SK-N-SH (cell line): ENCODE measurements at regions not wholly inside any gene's neighbourhood (a gene's known extent, or its start where the extent isn't known, plus 50 kb on each side); places are given as distances from the start of the nearest gene placed in this dataset.

ENCODE experiments used
- CTCF ChIA-PET: fragments of 300-600, 350-600 bp; formaldehyde crosslinking; extraction: SDS; loops from one replicate; lab custom pipeline; 2021; lab: Yijun Ruan, JAX
- POLR2A ChIA-PET: fragments of 350-600 bp; sonication (Branson Sonifier 250); formaldehyde crosslinking; extraction: SDS; loops from one replicate; lab custom pipeline; 2020; ENCODE audit warnings: antibody characterized with exemption, inconsistent platforms; lab: Yijun Ruan, JAX
- DNase-seq: peaks from one replicate; pipeline ENCODE4 v3.0.0; 2012
- H2AFZ ChIP-seq: fragments of 200-600 bp; sonication (generic); 2 replicates; pipeline ENCODE4 v1.8.1; 2016; ENCODE audit warnings: antibody characterized with exemption, mild to moderate bottlenecking, low read depth
- H3F3A ChIP-seq: fragments of 200-600 bp; sonication (generic); replicated peaks from 2 replicates; pipeline ENCODE3; 2016; ENCODE audit warnings: antibody characterized with exemption, mild to moderate bottlenecking; ENCODE audit not compliant: insufficient read depth
- H3K27ac ChIP-seq, 2 experiments: fragments of 200-500 bp in 1 of 2; fragments of 200-600 bp in 1 of 2; sonication (Bioruptor generic) in 1 of 2; sonication (generic), shearing (Covaris generic) in 1 of 2; 2 replicates each; pipeline versions ENCODE4 v1.5.1 to v1.6.1; 2014 to 2016; ENCODE audit warnings: low read depth in 2 of 2, inconsistent platforms in 1 of 2, low read length in 1 of 2, mild to moderate bottlenecking in 1 of 2, mixed read lengths in 1 of 2
- H3K27me3 ChIP-seq: fragments of 200-600 bp; sonication (generic), shearing (Covaris generic); 2 replicates; pipeline ENCODE4 v1.6.1; 2016; ENCODE audit warnings: mixed run types; ENCODE audit not compliant: insufficient read depth
- H3K36me3 ChIP-seq, 2 experiments: fragments of 200-500 bp in 1 of 2; fragments of 200-600 bp in 1 of 2; sonication (Bioruptor generic) in 1 of 2; sonication (generic) in 1 of 2; replicated peaks in 1 of 2; 2 replicates each; pipeline versions ENCODE3 to v1.5.1; 2014 to 2016; ENCODE audit warnings: low read length in 1 of 2, mild to moderate bottlenecking in 1 of 2; ENCODE audit not compliant: insufficient read depth in 2 of 2, control insufficient read depth in 1 of 2
- H3K4me1 ChIP-seq, 2 experiments: fragments of 200-500 bp in 1 of 2; fragments of 200-600 bp in 1 of 2; sonication (Bioruptor generic) in 1 of 2; sonication (generic), shearing (Covaris generic) in 1 of 2; 2 replicates each; pipeline versions ENCODE4 v1.5.1 to v1.6.1; 2014 to 2016; ENCODE audit warnings: low read depth in 1 of 2, low read length in 1 of 2, mixed run types in 1 of 2; ENCODE audit not compliant: insufficient read depth in 2 of 2, control insufficient read depth in 1 of 2
- H3K4me2 ChIP-seq: fragments of 200-600 bp; sonication (generic), shearing (Covaris generic); 2 replicates; pipeline ENCODE4 v1.6.1; 2017; ENCODE audit warnings: mixed run types
- H3K4me3 ChIP-seq, 2 experiments: fragments of 200-500 bp in 1 of 2; fragments of 200-600 bp in 1 of 2; sonication (Bioruptor generic) in 1 of 2; sonication (generic), shearing (Covaris generic) in 1 of 2; 2 replicates each; pipeline versions ENCODE4 v1.5.1 to v1.8.1; 2014 to 2016; ENCODE audit warnings: low read depth in 2 of 2, inconsistent platforms in 1 of 2, low read length in 1 of 2, mild to moderate bottlenecking in 1 of 2, mixed read lengths in 1 of 2, moderate library complexity in 1 of 2
- H3K79me2 ChIP-seq: fragments of 200-600 bp; sonication (generic); 2 replicates; pipeline ENCODE4 v1.8.1; 2017; ENCODE audit warnings: mild to moderate bottlenecking; ENCODE audit not compliant: insufficient read depth
- H3K9ac ChIP-seq: fragments of 200-600 bp; sonication (generic); 2 replicates; pipeline ENCODE4 v1.6.1; 2017; ENCODE audit warnings: mixed run types
- H3K9me2 ChIP-seq: fragments of 200-600 bp; sonication (generic); 2 replicates; pipeline ENCODE4 v1.6.1; 2017; ENCODE audit warnings: mixed run types
- H3K9me3 ChIP-seq: fragments of 200-600 bp; sonication (generic); 2 replicates; pipeline ENCODE4 v1.6.1; 2017; ENCODE audit warnings: mixed run types, mild to moderate bottlenecking, moderate library complexity
- H4K20me1 ChIP-seq: fragments of 200-600 bp; sonication (generic); 2 replicates; pipeline ENCODE4 v1.6.1; 2017; ENCODE audit warnings: mild to moderate bottlenecking, mixed run types; ENCODE audit not compliant: insufficient read depth
- EP300 ChIP-seq, 2 experiments: IDR thresholded peaks; 2 replicates each; pipeline versions ENCODE4 v1.4.0 to v1.6.1; 2012; ENCODE audit warnings: borderline replicate concordance in 1 of 2, low read depth in 1 of 2, low read length in 1 of 2
- FOXM1 ChIP-seq: IDR thresholded peaks from 2 replicates; pipeline ENCODE4 v1.4.0; 2012; ENCODE audit warnings: low read depth, mild to moderate bottlenecking
- JUND ChIP-seq: IDR thresholded peaks from 2 replicates; pipeline ENCODE4 v1.4.0; 2012
- MEF2A ChIP-seq: IDR thresholded peaks from 2 replicates; pipeline ENCODE4 v1.4.0; 2012; ENCODE audit warnings: low read depth, borderline replicate concordance
- NRF1 ChIP-seq: IDR thresholded peaks from 2 replicates; pipeline ENCODE4 v1.6.1; 2012; ENCODE audit warnings: low read depth, mild to moderate bottlenecking, low read length
- POLR2AphosphoS5 ChIP-seq: IDR thresholded peaks from 2 replicates; pipeline ENCODE4 v1.6.1; 2012; ENCODE audit warnings: low read depth, low read length
- RAD21 ChIP-seq: IDR thresholded peaks from 2 replicates; pipeline ENCODE4 v1.6.1; 2012; ENCODE audit warnings: mild to moderate bottlenecking, low read length
- RFX5 ChIP-seq: IDR thresholded peaks from 2 replicates; pipeline ENCODE4 v1.6.1; 2012; ENCODE audit warnings: mild to moderate bottlenecking, improper control_type of control experiment, low read length
- RXRA ChIP-seq: IDR thresholded peaks from 2 replicates; pipeline ENCODE4 v1.4.0; 2012; ENCODE audit warnings: low read depth, mild to moderate bottlenecking, borderline replicate concordance
- TAF1 ChIP-seq: IDR thresholded peaks from 2 replicates; pipeline ENCODE4 v1.6.1; 2012; ENCODE audit warnings: low read depth, mild to moderate bottlenecking, low read length, moderate library complexity, borderline replicate concordance
- TEAD4 ChIP-seq: IDR thresholded peaks from 2 replicates; pipeline ENCODE4 v1.4.0; 2012; ENCODE audit warnings: mild to moderate bottlenecking, borderline replicate concordance; ENCODE audit not compliant: insufficient read depth
- TF ChIP-seq, protein P1 (sequence below): fragments of 150-350 bp; IDR thresholded peaks from 2 replicates; pipeline ENCODE4 v1.6.1; 2016; ENCODE audit warnings: mild to moderate bottlenecking, low read depth, low read length
- TF ChIP-seq, protein P2 (sequence below): IDR thresholded peaks from 2 replicates; pipeline ENCODE4 v1.6.1; 2012; ENCODE audit warnings: mild to moderate bottlenecking, low read depth, low read length, moderate library complexity
- TF ChIP-seq, protein P3 (sequence below): IDR thresholded peaks from 2 replicates; pipeline ENCODE4 v1.4.0; 2012; ENCODE audit warnings: low read depth, borderline replicate concordance
- TF ChIP-seq, protein P4 (sequence below): IDR thresholded peaks from 2 replicates; pipeline ENCODE4 v1.4.0; 2012; ENCODE audit warnings: low read depth

DNA sequence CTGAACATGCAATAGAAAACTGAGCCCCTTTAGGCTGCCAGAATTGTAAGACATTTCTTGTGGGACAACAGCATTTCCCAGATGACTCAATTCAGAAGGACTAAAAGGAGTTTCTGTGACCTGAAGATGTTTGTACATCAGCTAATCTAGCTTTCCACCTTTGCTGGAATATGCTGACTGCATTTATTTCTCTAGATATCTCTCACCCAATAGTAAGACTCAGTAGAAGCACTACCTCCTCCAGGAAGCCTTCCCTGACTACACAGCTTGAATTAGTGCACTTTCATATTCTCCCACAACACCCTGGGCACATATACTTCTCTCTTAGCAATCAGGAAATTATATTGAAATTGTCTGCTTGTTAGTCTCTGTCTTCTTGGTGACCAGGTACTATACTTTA is 98.1 kb upstream of the BLID start:
- ChIA-PET POLR2A (no interaction called here), CTCF (interaction anchor here (1.1 to 10.3 kb wide), 13 partner anchors 11 to 560 kb away, joined by 3 to 136 read pairs (median 6); no protein-coding TSS in a partner anchor)
- no peak overlapping the region for H3K9ac ChIP-seq

More for the DNA sequence above, 98.1 kb upstream of the BLID start:
- peaks cover 15% of the 10 kb centered on the region for H3F3A ChIP-seq
- no peak overlapping the region for H3K4me3 ChIP-seq
- H3K27ac ChIP-seq = peak overlapping the region in 1 of 2 experiments; percentile 94; a peak in 2 of 4 replicates
- peaks cover 16 to 18% of the 10 kb centered on the region in 2 experiments for H3K4me1 ChIP-seq
- no peaks in the 10 kb centered on the region for H4K20me1 ChIP-seq
- H3K79me2 ChIP-seq = no peaks in the 10 kb centered on the region
- H3K9me3 ChIP-seq = no peaks in the 10 kb centered on the region
- no peak for DNase-seq
- H3K27me3 ChIP-seq = no peaks in the 10 kb centered on the region
- H3K9me2 ChIP-seq = no peaks in the 10 kb centered on the region
- no peaks in the 10 kb centered on the region for H3K36me3 ChIP-seq
- H2AFZ ChIP-seq = no peak overlapping the region
- TF ChIP-seq, protein P1, sequence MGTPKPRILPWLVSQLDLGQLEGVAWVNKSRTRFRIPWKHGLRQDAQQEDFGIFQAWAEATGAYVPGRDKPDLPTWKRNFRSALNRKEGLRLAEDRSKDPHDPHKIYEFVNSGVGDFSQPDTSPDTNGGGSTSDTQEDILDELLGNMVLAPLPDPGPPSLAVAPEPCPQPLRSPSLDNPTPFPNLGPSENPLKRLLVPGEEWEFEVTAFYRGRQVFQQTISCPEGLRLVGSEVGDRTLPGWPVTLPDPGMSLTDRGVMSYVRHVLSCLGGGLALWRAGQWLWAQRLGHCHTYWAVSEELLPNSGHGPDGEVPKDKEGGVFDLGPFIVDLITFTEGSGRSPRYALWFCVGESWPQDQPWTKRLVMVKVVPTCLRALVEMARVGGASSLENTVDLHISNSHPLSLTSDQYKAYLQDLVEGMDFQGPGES = no peak
- no peak for TF ChIP-seq RAD21
- no peak for TF ChIP-seq JUND
- no peak for TF ChIP-seq RFX5
- no peak for TF ChIP-seq MEF2A
- TF ChIP-seq, protein P2, sequence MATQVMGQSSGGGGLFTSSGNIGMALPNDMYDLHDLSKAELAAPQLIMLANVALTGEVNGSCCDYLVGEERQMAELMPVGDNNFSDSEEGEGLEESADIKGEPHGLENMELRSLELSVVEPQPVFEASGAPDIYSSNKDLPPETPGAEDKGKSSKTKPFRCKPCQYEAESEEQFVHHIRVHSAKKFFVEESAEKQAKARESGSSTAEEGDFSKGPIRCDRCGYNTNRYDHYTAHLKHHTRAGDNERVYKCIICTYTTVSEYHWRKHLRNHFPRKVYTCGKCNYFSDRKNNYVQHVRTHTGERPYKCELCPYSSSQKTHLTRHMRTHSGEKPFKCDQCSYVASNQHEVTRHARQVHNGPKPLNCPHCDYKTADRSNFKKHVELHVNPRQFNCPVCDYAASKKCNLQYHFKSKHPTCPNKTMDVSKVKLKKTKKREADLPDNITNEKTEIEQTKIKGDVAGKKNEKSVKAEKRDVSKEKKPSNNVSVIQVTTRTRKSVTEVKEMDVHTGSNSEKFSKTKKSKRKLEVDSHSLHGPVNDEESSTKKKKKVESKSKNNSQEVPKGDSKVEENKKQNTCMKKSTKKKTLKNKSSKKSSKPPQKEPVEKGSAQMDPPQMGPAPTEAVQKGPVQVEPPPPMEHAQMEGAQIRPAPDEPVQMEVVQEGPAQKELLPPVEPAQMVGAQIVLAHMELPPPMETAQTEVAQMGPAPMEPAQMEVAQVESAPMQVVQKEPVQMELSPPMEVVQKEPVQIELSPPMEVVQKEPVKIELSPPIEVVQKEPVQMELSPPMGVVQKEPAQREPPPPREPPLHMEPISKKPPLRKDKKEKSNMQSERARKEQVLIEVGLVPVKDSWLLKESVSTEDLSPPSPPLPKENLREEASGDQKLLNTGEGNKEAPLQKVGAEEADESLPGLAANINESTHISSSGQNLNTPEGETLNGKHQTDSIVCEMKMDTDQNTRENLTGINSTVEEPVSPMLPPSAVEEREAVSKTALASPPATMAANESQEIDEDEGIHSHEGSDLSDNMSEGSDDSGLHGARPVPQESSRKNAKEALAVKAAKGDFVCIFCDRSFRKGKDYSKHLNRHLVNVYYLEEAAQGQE = no peak
- no peak for TF ChIP-seq RXRA
- TF ChIP-seq EP300 (IDR thresholded peaks at IDR 0.05; ENCODE audit: borderline replicate concordance in 1 of 2, low read depth in 1 of 2, low read length in 1 of 2) = no peak
- no peak for TF ChIP-seq TEAD4
- no peak for TF ChIP-seq FOXM1
- no peak for TF ChIP-seq NRF1
- no peak for TF ChIP-seq TAF1
- TF ChIP-seq, protein P3, sequence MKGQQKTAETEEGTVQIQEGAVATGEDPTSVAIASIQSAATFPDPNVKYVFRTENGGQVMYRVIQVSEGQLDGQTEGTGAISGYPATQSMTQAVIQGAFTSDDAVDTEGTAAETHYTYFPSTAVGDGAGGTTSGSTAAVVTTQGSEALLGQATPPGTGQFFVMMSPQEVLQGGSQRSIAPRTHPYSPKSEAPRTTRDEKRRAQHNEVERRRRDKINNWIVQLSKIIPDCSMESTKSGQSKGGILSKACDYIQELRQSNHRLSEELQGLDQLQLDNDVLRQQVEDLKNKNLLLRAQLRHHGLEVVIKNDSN = no peak
- TF ChIP-seq, protein P4, sequence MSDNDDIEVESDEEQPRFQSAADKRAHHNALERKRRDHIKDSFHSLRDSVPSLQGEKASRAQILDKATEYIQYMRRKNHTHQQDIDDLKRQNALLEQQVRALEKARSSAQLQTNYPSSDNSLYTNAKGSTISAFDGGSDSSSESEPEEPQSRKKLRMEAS = no peak
- TF ChIP-seq POLR2AphosphoS5 = no peak
- H3K4me2 ChIP-seq = no peak overlapping the region
